ENCODE measurements at regions not wholly inside any gene's neighbourhood (a gene's known extent, or its start where the extent isn't known, plus 50 kb on each side); places are given as distances from the start of the nearest gene placed in this dataset.

GRCh38 chr19:30686826-30687566 is 314.8 kb downstream of the ZNF536 start:
- Histone ChIP-seq H3K36me3 (ENCODE audit: insufficient read depth, low read length) (no peaks in the 10 kb centered on the region), H4K20me1 (ENCODE audit: insufficient read depth, low read length) (no peaks in the 10 kb centered on the region), H3K9me2 (ENCODE audit: insufficient read depth, low read length) (no peaks in the 10 kb centered on the region), H3K79me2 (ENCODE audit: insufficient read depth, low read depth, low read length) (no peaks in the 10 kb centered on the region), H2AFZ (ENCODE audit: low read length) (no peak overlapping the region), H3K4me1 (ENCODE audit: insufficient read depth, low read length, poor library complexity, severe bottlenecking) (no peaks in the 10 kb centered on the region), H3K4me2 (ENCODE audit: low read length) (no peak overlapping the region), H3K9me3 (ENCODE audit: low read length) (no peaks in the 10 kb centered on the region), H3K4me3 (ENCODE audit: low read depth, low read length, poor library complexity, severe bottlenecking) (no peak overlapping the region), H3K27ac (ENCODE audit: low read depth, low read length, poor library complexity, severe bottlenecking) (no peak overlapping the region)
- BruUV-seq (replicated peaks): no TSS peak
- intact Hi-C loops (cut with micrococcal nuclease; ENCODE audit: unreplicated experiment): loop anchor here (10.0 kb wide), 1 partner anchor 1538 kb away; no protein-coding TSS in a partner anchor
- no peak for DNase-seq (ENCODE audit: low spot score)
- TF ChIP-seq EZH2phosphoT487 (IDR thresholded peaks at IDR 0.05; ENCODE audit: borderline replicate concordance, low read depth, low read length) (no peak), CTCF (conservative IDR thresholded peaks at IDR 0.05; ENCODE audit: low read length) (no peak)
- ChIA-PET CTCF (ENCODE audit: unreplicated experiment) (no interaction called here), POLR2A (no interaction called here)

DNA sequence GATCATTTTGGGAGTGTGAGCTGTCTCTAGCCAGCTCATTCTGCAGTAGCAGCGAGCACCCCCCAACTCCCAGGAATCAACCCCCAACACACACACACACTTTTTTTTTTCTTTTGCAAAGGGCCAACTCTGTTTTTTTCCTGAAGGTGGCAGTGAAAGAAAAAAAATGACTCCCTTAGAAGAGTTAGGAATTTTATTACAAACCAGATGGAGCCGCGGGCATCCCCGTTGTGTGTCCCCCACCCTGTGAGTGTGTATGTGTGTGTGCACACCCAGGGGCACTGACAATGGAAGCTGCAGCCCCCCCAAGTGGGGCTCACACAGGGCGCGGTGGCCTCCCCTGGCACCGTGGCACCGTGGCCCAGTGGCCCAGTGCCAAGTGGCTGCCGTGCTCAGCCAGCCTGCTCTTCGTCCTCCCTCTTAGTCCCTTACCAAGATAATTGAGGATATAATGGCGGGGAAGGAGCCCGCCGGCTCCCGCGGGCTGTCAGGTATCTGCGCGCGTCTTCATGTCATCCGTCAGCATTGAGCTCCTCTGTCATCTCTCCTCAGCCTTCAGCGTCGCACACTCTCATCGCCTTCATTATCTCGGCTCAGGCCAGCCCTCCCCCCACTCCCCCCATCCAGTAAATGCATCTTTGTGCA is 314.1 kb downstream of the ZNF536 start:
- no peak for DNase-seq (ENCODE audit: low spot score)
- intact Hi-C loops (cut with micrococcal nuclease; ENCODE audit: unreplicated experiment): loop anchor here (10.0 kb wide), 1 partner anchor 1539 kb away; no protein-coding TSS in a partner anchor
- ChIA-PET CTCF (ENCODE audit: unreplicated experiment) (no interaction called here), POLR2A (interaction anchor here (0.5 kb wide), 1 partner anchor 449 kb away, joined by 4 read pairs; no protein-coding TSS in a partner anchor)
- Histone ChIP-seq H4K20me1 (ENCODE audit: insufficient read depth, low read length) (no peaks in the 10 kb centered on the region), H3K36me3 (ENCODE audit: insufficient read depth, low read length) (no peaks in the 10 kb centered on the region), H3K9me2 (ENCODE audit: insufficient read depth, low read length) (no peaks in the 10 kb centered on the region), H2AFZ (ENCODE audit: low read length) (no peak overlapping the region), H3K4me2 (ENCODE audit: low read length) (no peak overlapping the region), H3K4me1 (ENCODE audit: insufficient read depth, low read length, poor library complexity, severe bottlenecking) (no peaks in the 10 kb centered on the region), H3K4me3 (ENCODE audit: low read depth, low read length, poor library complexity, severe bottlenecking) (no peak overlapping the region), H3K79me2 (ENCODE audit: insufficient read depth, low read depth, low read length) (no peaks in the 10 kb centered on the region), H3K9me3 (ENCODE audit: low read length) (no peaks in the 10 kb centered on the region), H3K27ac (ENCODE audit: low read depth, low read length, poor library complexity, severe bottlenecking) (no peak overlapping the region)
- BruUV-seq (replicated peaks): no TSS peak
- TF ChIP-seq EZH2phosphoT487 (IDR thresholded peaks at IDR 0.05; ENCODE audit: borderline replicate concordance, low read depth, low read length): no peak
- TF ChIP-seq CTCF (conservative IDR thresholded peaks at IDR 0.05; ENCODE audit: low read length): 0 out of 2 replicates have a peak, but pooled peaks have one; percentile 16
